SK-N-SH (cell line): ENCODE measurements at regions not wholly inside any gene's neighbourhood (a gene's known extent, or its start where the extent isn't known, plus 50 kb on each side); places are given as distances from the start of the nearest gene placed in this dataset.

ENCODE experiments used
- CTCF ChIA-PET: fragments of 300-600, 350-600 bp; formaldehyde crosslinking; extraction: SDS; loops from one replicate; lab custom pipeline; 2021; lab: Yijun Ruan, JAX
- POLR2A ChIA-PET: fragments of 350-600 bp; sonication (Branson Sonifier 250); formaldehyde crosslinking; extraction: SDS; loops from one replicate; lab custom pipeline; 2020; ENCODE audit warnings: antibody characterized with exemption, inconsistent platforms; lab: Yijun Ruan, JAX
- DNase-seq: peaks from one replicate; pipeline ENCODE4 v3.0.0; 2012
- H2AFZ ChIP-seq: fragments of 200-600 bp; sonication (generic); 2 replicates; pipeline ENCODE4 v1.8.1; 2016; ENCODE audit warnings: antibody characterized with exemption, mild to moderate bottlenecking, low read depth
- H3F3A ChIP-seq: fragments of 200-600 bp; sonication (generic); replicated peaks from 2 replicates; pipeline ENCODE3; 2016; ENCODE audit warnings: antibody characterized with exemption, mild to moderate bottlenecking; ENCODE audit not compliant: insufficient read depth
- H3K27ac ChIP-seq, 2 experiments: fragments of 200-500 bp in 1 of 2; fragments of 200-600 bp in 1 of 2; sonication (Bioruptor generic) in 1 of 2; sonication (generic), shearing (Covaris generic) in 1 of 2; 2 replicates each; pipeline versions ENCODE4 v1.5.1 to v1.6.1; 2014 to 2016; ENCODE audit warnings: low read depth in 2 of 2, inconsistent platforms in 1 of 2, low read length in 1 of 2, mild to moderate bottlenecking in 1 of 2, mixed read lengths in 1 of 2
- H3K27me3 ChIP-seq: fragments of 200-600 bp; sonication (generic), shearing (Covaris generic); 2 replicates; pipeline ENCODE4 v1.6.1; 2016; ENCODE audit warnings: mixed run types; ENCODE audit not compliant: insufficient read depth
- H3K36me3 ChIP-seq, 2 experiments: fragments of 200-500 bp in 1 of 2; fragments of 200-600 bp in 1 of 2; sonication (Bioruptor generic) in 1 of 2; sonication (generic) in 1 of 2; replicated peaks in 1 of 2; 2 replicates each; pipeline versions ENCODE3 to v1.5.1; 2014 to 2016; ENCODE audit warnings: low read length in 1 of 2, mild to moderate bottlenecking in 1 of 2; ENCODE audit not compliant: insufficient read depth in 2 of 2, control insufficient read depth in 1 of 2
- H3K4me1 ChIP-seq, 2 experiments: fragments of 200-500 bp in 1 of 2; fragments of 200-600 bp in 1 of 2; sonication (Bioruptor generic) in 1 of 2; sonication (generic), shearing (Covaris generic) in 1 of 2; 2 replicates each; pipeline versions ENCODE4 v1.5.1 to v1.6.1; 2014 to 2016; ENCODE audit warnings: low read depth in 1 of 2, low read length in 1 of 2, mixed run types in 1 of 2; ENCODE audit not compliant: insufficient read depth in 2 of 2, control insufficient read depth in 1 of 2
- H3K4me2 ChIP-seq: fragments of 200-600 bp; sonication (generic), shearing (Covaris generic); 2 replicates; pipeline ENCODE4 v1.6.1; 2017; ENCODE audit warnings: mixed run types
- H3K4me3 ChIP-seq, 2 experiments: fragments of 200-500 bp in 1 of 2; fragments of 200-600 bp in 1 of 2; sonication (Bioruptor generic) in 1 of 2; sonication (generic), shearing (Covaris generic) in 1 of 2; 2 replicates each; pipeline versions ENCODE4 v1.5.1 to v1.8.1; 2014 to 2016; ENCODE audit warnings: low read depth in 2 of 2, inconsistent platforms in 1 of 2, low read length in 1 of 2, mild to moderate bottlenecking in 1 of 2, mixed read lengths in 1 of 2, moderate library complexity in 1 of 2
- H3K79me2 ChIP-seq: fragments of 200-600 bp; sonication (generic); 2 replicates; pipeline ENCODE4 v1.8.1; 2017; ENCODE audit warnings: mild to moderate bottlenecking; ENCODE audit not compliant: insufficient read depth
- H3K9ac ChIP-seq: fragments of 200-600 bp; sonication (generic); 2 replicates; pipeline ENCODE4 v1.6.1; 2017; ENCODE audit warnings: mixed run types
- H3K9me2 ChIP-seq: fragments of 200-600 bp; sonication (generic); 2 replicates; pipeline ENCODE4 v1.6.1; 2017; ENCODE audit warnings: mixed run types
- H3K9me3 ChIP-seq: fragments of 200-600 bp; sonication (generic); 2 replicates; pipeline ENCODE4 v1.6.1; 2017; ENCODE audit warnings: mixed run types, mild to moderate bottlenecking, moderate library complexity
- H4K20me1 ChIP-seq: fragments of 200-600 bp; sonication (generic); 2 replicates; pipeline ENCODE4 v1.6.1; 2017; ENCODE audit warnings: mild to moderate bottlenecking, mixed run types; ENCODE audit not compliant: insufficient read depth
- CHD2 ChIP-seq: fragments of 150-350 bp; IDR thresholded peaks from 2 replicates; pipeline ENCODE4 v1.6.1; 2018; ENCODE audit warnings: low read length; ENCODE audit not compliant: partially characterized antibody
- ELF1 ChIP-seq: IDR thresholded peaks from 2 replicates; pipeline ENCODE4 v1.4.0; 2012
- EP300 ChIP-seq, 2 experiments: IDR thresholded peaks; 2 replicates each; pipeline versions ENCODE4 v1.4.0 to v1.6.1; 2012; ENCODE audit warnings: borderline replicate concordance in 1 of 2, low read depth in 1 of 2, low read length in 1 of 2
- FOSL2 ChIP-seq: IDR thresholded peaks from 2 replicates; pipeline ENCODE4 v1.4.0; 2012; ENCODE audit warnings: low read depth, mild to moderate bottlenecking, moderate library complexity, borderline replicate concordance
- FOXJ3 ChIP-seq: sonication (generic); formaldehyde crosslinking; IDR thresholded peaks from 2 replicates; pipeline ENCODE4 v1.5.1; 2020; ENCODE audit warnings: mild to moderate bottlenecking, missing genetic modification reagents
- GATA2 ChIP-seq: sonication (generic); formaldehyde crosslinking; IDR thresholded peaks from 2 replicates; pipeline ENCODE4 v1.5.0; 2020; ENCODE audit warnings: mild to moderate bottlenecking, missing genetic modification reagents
- JUND ChIP-seq: IDR thresholded peaks from 2 replicates; pipeline ENCODE4 v1.4.0; 2012
- MEF2A ChIP-seq: IDR thresholded peaks from 2 replicates; pipeline ENCODE4 v1.4.0; 2012; ENCODE audit warnings: low read depth, borderline replicate concordance
- NFIC ChIP-seq: IDR thresholded peaks from 2 replicates; pipeline ENCODE4 v1.4.0; 2012; ENCODE audit warnings: borderline replicate concordance
- NRF1 ChIP-seq: IDR thresholded peaks from 2 replicates; pipeline ENCODE4 v1.6.1; 2012; ENCODE audit warnings: low read depth, mild to moderate bottlenecking, low read length
- POLR2AphosphoS5 ChIP-seq: IDR thresholded peaks from 2 replicates; pipeline ENCODE4 v1.6.1; 2012; ENCODE audit warnings: low read depth, low read length
- RAD21 ChIP-seq: IDR thresholded peaks from 2 replicates; pipeline ENCODE4 v1.6.1; 2012; ENCODE audit warnings: mild to moderate bottlenecking, low read length
- RXRA ChIP-seq: IDR thresholded peaks from 2 replicates; pipeline ENCODE4 v1.4.0; 2012; ENCODE audit warnings: low read depth, mild to moderate bottlenecking, borderline replicate concordance
- SIN3A ChIP-seq: IDR thresholded peaks from 2 replicates; pipeline ENCODE4 v1.6.1; 2012; ENCODE audit warnings: low read depth, mild to moderate bottlenecking, low read length, moderate library complexity, borderline replicate concordance
- TCF12 ChIP-seq: IDR thresholded peaks from 2 replicates; pipeline ENCODE4 v1.4.0; 2012
- WGBS: methylation state at CpG from one replicate; pipeline ENCODE4 v1.1.6; 2017; ENCODE audit warnings: low lambda C conversion rate; 5-methylcytosine and 5-hydroxymethylcytosine counted together
- TF ChIP-seq, protein P1 (sequence below): fragments of 200-600 bp; sonication (generic); IDR thresholded peaks from 2 replicates; pipeline ENCODE4 v1.6.1; 2017; ENCODE audit warnings: antibody characterized with exemption, mild to moderate bottlenecking, moderate library complexity
- TF ChIP-seq, protein P2 (sequence below): fragments of 150-350 bp; IDR thresholded peaks from 2 replicates; pipeline ENCODE4 v1.6.1; 2016; ENCODE audit warnings: mild to moderate bottlenecking, low read depth, low read length
- TF ChIP-seq, protein P3 (sequence below): IDR thresholded peaks from 2 replicates; pipeline ENCODE4 v1.4.0; 2012; ENCODE audit warnings: low read depth, borderline replicate concordance
- TF ChIP-seq, protein P4 (sequence below): IDR thresholded peaks from 2 replicates; pipeline ENCODE4 v1.6.1; 2012; ENCODE audit warnings: mild to moderate bottlenecking, low read depth, low read length, moderate library complexity

DNA sequence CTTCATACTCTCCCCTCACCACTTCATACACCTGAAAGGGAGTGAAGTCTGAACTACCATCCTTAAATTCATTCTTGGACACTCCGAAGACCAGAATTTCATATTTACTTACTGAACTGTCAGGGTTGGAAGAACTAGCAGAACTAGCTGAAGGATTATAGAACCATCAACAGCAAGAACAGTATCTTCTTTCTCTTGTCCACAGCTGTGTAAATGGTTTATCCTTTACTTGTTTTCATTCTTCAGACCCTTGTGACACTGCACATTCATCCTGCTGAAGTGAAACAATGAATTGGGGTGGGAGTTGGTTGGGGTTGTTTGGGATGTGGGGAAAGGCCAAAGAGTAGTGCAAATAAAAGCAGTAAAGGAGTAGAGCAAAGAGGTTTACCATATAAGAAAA lies 350.9 kb downstream of the ZIC1 start (continued):
- no peak for TF ChIP-seq SIN3A
- TF ChIP-seq, protein P1, sequence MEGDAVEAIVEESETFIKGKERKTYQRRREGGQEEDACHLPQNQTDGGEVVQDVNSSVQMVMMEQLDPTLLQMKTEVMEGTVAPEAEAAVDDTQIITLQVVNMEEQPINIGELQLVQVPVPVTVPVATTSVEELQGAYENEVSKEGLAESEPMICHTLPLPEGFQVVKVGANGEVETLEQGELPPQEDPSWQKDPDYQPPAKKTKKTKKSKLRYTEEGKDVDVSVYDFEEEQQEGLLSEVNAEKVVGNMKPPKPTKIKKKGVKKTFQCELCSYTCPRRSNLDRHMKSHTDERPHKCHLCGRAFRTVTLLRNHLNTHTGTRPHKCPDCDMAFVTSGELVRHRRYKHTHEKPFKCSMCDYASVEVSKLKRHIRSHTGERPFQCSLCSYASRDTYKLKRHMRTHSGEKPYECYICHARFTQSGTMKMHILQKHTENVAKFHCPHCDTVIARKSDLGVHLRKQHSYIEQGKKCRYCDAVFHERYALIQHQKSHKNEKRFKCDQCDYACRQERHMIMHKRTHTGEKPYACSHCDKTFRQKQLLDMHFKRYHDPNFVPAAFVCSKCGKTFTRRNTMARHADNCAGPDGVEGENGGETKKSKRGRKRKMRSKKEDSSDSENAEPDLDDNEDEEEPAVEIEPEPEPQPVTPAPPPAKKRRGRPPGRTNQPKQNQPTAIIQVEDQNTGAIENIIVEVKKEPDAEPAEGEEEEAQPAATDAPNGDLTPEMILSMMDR: no peak
- no peak for TF ChIP-seq POLR2AphosphoS5
- no peak for TF ChIP-seq FOXJ3 (CRISPR knock-in tag)

DNA sequence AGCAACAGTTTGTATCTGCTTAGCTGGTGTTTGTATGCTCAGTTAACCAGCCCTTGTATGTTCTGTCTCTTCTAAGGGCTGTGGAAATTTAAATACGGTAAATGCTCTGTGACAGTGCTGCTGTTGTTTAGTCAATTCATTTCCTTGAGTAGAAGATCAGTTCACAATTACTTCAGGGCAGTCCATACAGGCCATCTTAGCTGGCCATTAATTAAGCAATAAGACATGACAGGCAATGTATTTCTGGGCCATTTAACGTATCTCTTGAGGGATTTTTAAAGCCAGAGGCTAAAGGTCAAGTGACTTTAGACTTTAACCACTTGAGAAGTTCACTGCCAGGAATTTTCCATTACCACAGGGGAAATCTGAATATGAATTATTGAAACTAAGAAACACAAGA lies 351.8 kb downstream of the ZIC1 start:
- H3K4me2 ChIP-seq: no peak overlapping the region
- no peak for DNase-seq
- POLR2A ChIA-PET: no interaction called here
- no peaks in the 10 kb centered on the region for H3K9me2 ChIP-seq
- no peaks in the 10 kb centered on the region for H3K9me3 ChIP-seq
- no peak overlapping the region for H3K4me3 ChIP-seq
- TF ChIP-seq RXRA: no peak
- no peak for TF ChIP-seq MEF2A
- no peak for TF ChIP-seq TCF12
- TF ChIP-seq, protein P2, sequence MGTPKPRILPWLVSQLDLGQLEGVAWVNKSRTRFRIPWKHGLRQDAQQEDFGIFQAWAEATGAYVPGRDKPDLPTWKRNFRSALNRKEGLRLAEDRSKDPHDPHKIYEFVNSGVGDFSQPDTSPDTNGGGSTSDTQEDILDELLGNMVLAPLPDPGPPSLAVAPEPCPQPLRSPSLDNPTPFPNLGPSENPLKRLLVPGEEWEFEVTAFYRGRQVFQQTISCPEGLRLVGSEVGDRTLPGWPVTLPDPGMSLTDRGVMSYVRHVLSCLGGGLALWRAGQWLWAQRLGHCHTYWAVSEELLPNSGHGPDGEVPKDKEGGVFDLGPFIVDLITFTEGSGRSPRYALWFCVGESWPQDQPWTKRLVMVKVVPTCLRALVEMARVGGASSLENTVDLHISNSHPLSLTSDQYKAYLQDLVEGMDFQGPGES: no peak
- no peak for TF ChIP-seq NRF1
- TF ChIP-seq FOXJ3 (CRISPR knock-in tag): no peak
- no peak for TF ChIP-seq RAD21
- TF ChIP-seq GATA2 (CRISPR knock-in tag): no peak
- no peak for TF ChIP-seq ELF1
- no peak for TF ChIP-seq CHD2
- TF ChIP-seq FOSL2: no peak
- no peak for TF ChIP-seq NFIC
- TF ChIP-seq, protein P3, sequence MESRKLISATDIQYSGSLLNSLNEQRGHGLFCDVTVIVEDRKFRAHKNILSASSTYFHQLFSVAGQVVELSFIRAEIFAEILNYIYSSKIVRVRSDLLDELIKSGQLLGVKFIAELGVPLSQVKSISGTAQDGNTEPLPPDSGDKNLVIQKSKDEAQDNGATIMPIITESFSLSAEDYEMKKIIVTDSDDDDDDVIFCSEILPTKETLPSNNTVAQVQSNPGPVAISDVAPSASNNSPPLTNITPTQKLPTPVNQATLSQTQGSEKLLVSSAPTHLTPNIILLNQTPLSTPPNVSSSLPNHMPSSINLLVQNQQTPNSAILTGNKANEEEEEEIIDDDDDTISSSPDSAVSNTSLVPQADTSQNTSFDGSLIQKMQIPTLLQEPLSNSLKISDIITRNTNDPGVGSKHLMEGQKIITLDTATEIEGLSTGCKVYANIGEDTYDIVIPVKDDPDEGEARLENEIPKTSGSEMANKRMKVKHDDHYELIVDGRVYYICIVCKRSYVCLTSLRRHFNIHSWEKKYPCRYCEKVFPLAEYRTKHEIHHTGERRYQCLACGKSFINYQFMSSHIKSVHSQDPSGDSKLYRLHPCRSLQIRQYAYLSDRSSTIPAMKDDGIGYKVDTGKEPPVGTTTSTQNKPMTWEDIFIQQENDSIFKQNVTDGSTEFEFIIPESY: no peak
- TF ChIP-seq, protein P4, sequence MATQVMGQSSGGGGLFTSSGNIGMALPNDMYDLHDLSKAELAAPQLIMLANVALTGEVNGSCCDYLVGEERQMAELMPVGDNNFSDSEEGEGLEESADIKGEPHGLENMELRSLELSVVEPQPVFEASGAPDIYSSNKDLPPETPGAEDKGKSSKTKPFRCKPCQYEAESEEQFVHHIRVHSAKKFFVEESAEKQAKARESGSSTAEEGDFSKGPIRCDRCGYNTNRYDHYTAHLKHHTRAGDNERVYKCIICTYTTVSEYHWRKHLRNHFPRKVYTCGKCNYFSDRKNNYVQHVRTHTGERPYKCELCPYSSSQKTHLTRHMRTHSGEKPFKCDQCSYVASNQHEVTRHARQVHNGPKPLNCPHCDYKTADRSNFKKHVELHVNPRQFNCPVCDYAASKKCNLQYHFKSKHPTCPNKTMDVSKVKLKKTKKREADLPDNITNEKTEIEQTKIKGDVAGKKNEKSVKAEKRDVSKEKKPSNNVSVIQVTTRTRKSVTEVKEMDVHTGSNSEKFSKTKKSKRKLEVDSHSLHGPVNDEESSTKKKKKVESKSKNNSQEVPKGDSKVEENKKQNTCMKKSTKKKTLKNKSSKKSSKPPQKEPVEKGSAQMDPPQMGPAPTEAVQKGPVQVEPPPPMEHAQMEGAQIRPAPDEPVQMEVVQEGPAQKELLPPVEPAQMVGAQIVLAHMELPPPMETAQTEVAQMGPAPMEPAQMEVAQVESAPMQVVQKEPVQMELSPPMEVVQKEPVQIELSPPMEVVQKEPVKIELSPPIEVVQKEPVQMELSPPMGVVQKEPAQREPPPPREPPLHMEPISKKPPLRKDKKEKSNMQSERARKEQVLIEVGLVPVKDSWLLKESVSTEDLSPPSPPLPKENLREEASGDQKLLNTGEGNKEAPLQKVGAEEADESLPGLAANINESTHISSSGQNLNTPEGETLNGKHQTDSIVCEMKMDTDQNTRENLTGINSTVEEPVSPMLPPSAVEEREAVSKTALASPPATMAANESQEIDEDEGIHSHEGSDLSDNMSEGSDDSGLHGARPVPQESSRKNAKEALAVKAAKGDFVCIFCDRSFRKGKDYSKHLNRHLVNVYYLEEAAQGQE: no peak
- no peak for TF ChIP-seq EP300 (IDR thresholded peaks at IDR 0.05; ENCODE audit: borderline replicate concordance in 1 of 2, low read depth in 1 of 2, low read length in 1 of 2)
- no peak for TF ChIP-seq JUND
- TF ChIP-seq, all 33 proteins: peak for 0
- CTCF ChIA-PET: interaction anchor here (0.6 kb wide), 1 partner anchor 406 kb away, joined by 4 read pairs; no protein-coding TSS in a partner anchor
- Histone ChIP-seq H3K27me3 (no peaks in the 10 kb centered on the region), H3F3A (no peaks in the 10 kb centered on the region), H4K20me1 (no peaks in the 10 kb centered on the region), H2AFZ (no peak overlapping the region), H3K9ac (no peak overlapping the region), H3K36me3 (no peaks in the 10 kb centered on the region), H3K79me2 (no peaks in the 10 kb centered on the region), H3K4me1 (no peaks in the 10 kb centered on the region), H3K27ac (no peak overlapping the region)
- WGBS: 41% methylated on average over 2 of the region's 2 CpGs
